BJ (cell line): ENCODE measurements at regions not wholly inside any gene's neighbourhood (a gene's known extent, or its start where the extent isn't known, plus 50 kb on each side); places are given as distances from the start of the nearest gene placed in this dataset.

Source experiments
- CTCF ChIA-PET: fragments of 350-600 bp; formaldehyde crosslinking; extraction: SDS; loops from one replicate; lab custom pipeline; 2021; ENCODE audit warnings: antibody characterized with exemption, inconsistent platforms; lab: Yijun Ruan, JAX
- POLR2A ChIA-PET: fragments of 300-600 bp; sonication (Branson Sonifier 250); formaldehyde crosslinking; extraction: SDS; loops from one replicate; lab custom pipeline; 2021; ENCODE audit warnings: antibody characterized with exemption; lab: Charles Lee
- DNase-seq: peaks from one replicate; pipeline ENCODE4 v3.0.0-alpha.2; 2011; ENCODE audit warnings: low read depth
- H3K27me3 ChIP-seq: 2 replicates; pipeline ENCODE4 v1.6.0; 2011; ENCODE audit warnings: low read length; ENCODE audit not compliant: control insufficient read depth, insufficient read depth
- H3K36me3 ChIP-seq: 2 replicates; pipeline ENCODE4 v1.5.1; 2011; ENCODE audit warnings: low read length; ENCODE audit not compliant: control insufficient read depth, insufficient read depth
- H3K4me3 ChIP-seq: 2 replicates; pipeline ENCODE4 v1.5.1; 2011; ENCODE audit warnings: low read depth, mild to moderate bottlenecking, control low read depth, low read length
- TF ChIP-seq, protein P1 (sequence below): IDR thresholded peaks from 2 replicates; pipeline ENCODE4 v1.5.1; 2011; ENCODE audit warnings: low read depth, mild to moderate bottlenecking, control low read depth, inconsistent platforms, low read length, moderate library complexity; ENCODE audit not compliant: insufficient read depth

DNA sequence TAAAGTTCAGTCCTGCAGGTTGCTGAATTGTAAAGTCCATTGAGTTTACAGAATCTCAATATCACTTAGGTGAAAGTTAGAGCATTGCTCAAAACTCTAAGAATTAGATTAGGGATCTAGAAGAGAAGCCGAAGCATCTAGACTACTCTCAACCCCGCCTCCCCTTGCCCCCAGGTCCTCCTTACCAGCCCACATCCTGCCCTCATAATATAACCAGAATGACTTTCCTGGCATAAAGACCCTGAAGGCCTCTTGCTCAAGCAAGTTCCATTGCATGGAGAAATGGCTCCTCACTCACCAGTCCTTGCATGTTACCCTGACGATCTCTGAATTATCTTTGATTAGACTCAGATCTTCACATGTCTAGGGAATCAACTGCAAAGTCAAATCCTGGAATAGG is 78.8 kb downstream of the SPATA31C2 start:
- H3K4me3 ChIP-seq: no peak overlapping the region
- no peak for DNase-seq
- TF ChIP-seq, protein P1, sequence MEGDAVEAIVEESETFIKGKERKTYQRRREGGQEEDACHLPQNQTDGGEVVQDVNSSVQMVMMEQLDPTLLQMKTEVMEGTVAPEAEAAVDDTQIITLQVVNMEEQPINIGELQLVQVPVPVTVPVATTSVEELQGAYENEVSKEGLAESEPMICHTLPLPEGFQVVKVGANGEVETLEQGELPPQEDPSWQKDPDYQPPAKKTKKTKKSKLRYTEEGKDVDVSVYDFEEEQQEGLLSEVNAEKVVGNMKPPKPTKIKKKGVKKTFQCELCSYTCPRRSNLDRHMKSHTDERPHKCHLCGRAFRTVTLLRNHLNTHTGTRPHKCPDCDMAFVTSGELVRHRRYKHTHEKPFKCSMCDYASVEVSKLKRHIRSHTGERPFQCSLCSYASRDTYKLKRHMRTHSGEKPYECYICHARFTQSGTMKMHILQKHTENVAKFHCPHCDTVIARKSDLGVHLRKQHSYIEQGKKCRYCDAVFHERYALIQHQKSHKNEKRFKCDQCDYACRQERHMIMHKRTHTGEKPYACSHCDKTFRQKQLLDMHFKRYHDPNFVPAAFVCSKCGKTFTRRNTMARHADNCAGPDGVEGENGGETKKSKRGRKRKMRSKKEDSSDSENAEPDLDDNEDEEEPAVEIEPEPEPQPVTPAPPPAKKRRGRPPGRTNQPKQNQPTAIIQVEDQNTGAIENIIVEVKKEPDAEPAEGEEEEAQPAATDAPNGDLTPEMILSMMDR: no peak
- POLR2A ChIA-PET: no interaction called here
- H3K36me3 ChIP-seq: no peaks in the 10 kb centered on the region
- no peaks in the 10 kb centered on the region for H3K27me3 ChIP-seq
- CTCF ChIA-PET: interaction anchor here (0.8 kb wide), 1 partner anchor 381 kb away, joined by 3 read pairs; no protein-coding TSS in a partner anchor

DNA sequence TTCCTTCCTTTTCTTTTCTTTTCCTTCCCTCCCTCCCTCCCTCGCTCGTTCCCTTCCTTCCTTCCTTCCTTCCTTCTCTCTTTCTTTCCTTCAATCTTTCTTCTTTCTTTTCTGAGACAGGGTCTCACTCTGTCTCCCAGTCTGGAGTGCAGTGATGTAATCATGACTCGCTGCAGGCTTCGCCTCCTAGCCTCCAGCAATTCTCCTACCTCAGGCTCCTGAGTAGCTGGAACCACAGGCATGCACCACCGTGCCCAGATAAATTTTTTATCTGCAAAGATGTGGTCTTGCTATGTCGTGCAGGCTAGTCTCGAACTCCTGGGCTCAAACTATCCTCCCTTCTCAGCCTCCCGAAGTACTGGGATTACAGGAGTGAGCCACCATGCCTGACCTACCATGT is 81.4 kb downstream of the SPATA31C2 start:
- no peak for DNase-seq
- ChIA-PET POLR2A (no interaction called here), CTCF (no interaction called here)
- H3K27me3 ChIP-seq: no peaks in the 10 kb centered on the region
- TF ChIP-seq, protein P1: no peak
- H3K4me3 ChIP-seq: no peak overlapping the region
- no peaks in the 10 kb centered on the region for H3K36me3 ChIP-seq

DNA sequence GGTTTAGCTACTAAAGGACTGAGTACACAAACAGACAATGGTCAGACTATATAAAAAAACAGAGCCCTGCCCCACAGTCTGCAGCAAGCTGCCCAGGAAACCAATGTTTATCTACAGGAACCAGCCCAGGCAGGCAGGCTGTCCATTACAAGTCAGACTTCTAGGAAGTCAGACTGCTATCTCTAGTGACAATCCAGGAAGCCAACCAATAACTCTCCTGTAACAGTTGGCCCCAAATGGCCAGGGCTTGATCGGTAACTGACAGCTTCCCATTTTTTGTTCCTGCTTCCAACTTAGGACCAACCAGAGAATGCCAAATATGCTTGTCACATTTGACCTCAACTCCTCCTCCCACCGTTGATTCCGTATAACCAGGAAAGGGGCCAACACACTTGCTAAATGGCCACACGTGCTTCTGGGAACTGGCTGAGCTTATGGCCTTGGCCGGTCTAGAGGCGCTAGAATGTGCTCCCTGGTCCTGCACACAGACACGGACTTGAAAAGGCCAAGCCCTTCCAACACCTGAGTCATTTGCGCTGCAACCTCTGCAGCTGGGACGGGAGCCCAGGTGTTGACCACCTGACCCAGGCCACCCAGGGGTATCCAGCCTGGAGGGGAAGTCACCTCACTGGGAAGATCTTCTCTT is 79.6 kb upstream of the CDK20 start:
- DNase-seq: no peak
- Histone ChIP-seq H3K4me3 (no peak overlapping the region), H3K27me3 (no peaks in the 10 kb centered on the region), H3K36me3 (no peaks in the 10 kb centered on the region)
- ChIA-PET CTCF (interaction anchor here (1.5 kb wide), 1 partner anchor 28 kb away, joined by 3 read pairs; no protein-coding TSS in a partner anchor), POLR2A (no interaction called here)
- TF ChIP-seq, protein P1: no peak

DNA sequence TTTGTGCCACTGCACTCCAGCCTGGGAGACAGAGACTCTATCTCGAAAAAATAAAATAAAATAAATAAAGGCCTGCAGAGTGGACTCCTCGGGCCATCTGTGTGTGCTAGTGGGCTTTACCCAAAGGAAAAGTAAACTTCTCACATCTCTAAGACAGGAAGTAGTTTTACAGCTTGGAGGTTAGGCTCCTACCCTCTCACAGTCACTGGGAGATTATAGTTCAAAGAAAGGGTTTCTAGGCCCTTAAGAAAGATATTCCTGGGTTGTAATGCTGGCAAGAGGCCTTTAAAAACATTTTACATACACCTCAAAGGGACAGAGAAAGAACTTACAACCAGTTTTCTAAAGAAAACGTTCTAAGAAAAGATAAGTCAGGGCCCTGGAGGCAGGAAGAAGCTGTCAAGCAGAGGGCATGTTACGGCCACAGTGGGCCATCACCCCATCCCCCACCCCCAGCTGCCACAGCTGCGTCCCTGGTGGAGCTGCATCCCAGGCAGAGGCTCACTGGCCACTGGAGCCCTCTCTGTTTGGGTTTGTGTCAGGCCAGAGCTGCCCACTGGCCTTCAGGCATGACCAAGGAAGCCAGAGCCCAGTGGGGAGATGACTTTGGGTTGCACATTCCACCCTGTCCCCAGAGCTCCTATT is 78.1 kb upstream of the CDK20 start:
- CTCF ChIA-PET: interaction anchor here (1.5 kb wide), 1 partner anchor 27 kb away, joined by 3 read pairs; no protein-coding TSS in a partner anchor
- H3K4me3 ChIP-seq: no peak overlapping the region

DNA sequence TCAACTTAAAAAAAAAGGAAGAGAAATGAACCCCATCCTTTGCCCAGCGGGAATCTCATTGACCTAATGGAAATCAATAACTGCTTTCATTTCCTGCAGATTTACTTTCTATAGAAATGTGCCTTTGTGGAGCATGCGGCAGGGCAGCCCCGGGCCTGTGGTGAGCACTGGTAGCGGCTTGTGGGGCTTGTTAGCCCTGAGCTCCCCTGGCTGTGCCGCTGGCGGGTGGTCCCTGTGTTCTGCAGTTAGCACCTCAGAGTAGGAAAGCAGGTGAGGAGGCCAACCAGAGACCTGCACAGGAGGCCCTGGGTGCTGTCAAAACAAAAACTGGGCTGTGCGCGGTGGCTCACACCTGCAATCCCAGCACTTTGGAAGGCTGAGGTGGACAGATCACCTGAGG is 76.8 kb upstream of the CDK20 start:
- ChIA-PET POLR2A (no interaction called here), CTCF (interaction anchor here (0.6 to 1.5 kb wide), 2 partner anchors 9 to 1849 kb away, joined by 3 to 4 read pairs; no protein-coding TSS in a partner anchor)
- Histone ChIP-seq H3K36me3 (no peaks in the 10 kb centered on the region), H3K27me3 (no peaks in the 10 kb centered on the region; the same call in 1 of the 2 replicates), H3K4me3 (no peak overlapping the region)
- TF ChIP-seq, protein P1: no peak
- DNase-seq: no peak

More for the DNA sequence above, 78.1 kb upstream of the CDK20 start:
- no peaks in the 10 kb centered on the region for H3K36me3 ChIP-seq
- TF ChIP-seq, protein P1: no peak
- POLR2A ChIA-PET: no interaction called here
- DNase-seq: no peak
- H3K27me3 ChIP-seq: no peaks in the 10 kb centered on the region; the same call in 1 of the 2 replicates
